ENCODE measurements at regions not wholly inside any gene's neighbourhood (a gene's known extent, or its start where the extent isn't known, plus 50 kb on each side); places are given as distances from the start of the nearest gene placed in this dataset.

DNA sequence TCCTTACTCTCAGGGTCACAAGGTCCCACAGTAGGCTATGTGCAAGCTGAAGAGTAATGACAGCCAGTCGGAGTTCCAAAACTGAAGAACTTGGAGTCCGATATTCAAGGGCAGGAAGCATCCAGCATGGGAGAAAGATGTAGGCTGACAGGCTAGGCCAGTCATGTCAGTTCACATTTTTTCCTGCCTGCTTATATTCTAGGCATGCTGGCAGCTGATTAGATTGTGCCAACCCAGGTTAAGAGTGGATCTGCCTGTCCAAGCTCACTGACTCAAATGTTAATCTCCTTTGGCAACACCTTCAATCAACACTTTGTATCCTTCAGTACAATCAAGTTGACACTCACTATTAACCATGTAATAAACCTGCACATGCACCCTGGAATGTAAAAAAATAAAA lies 960.9 kb upstream of the HS3ST1 start:
- Histone ChIP-seq H3K4me3 (replicated peaks in 1 of 2; ENCODE audit: low read depth in 1 of 2, low read length in 2 of 2) (no peak overlapping the region), H3K9ac (ENCODE audit: low read length) (no peak overlapping the region), H3K27me3 (ENCODE audit: insufficient read depth, low read length) (no peaks in the 10 kb centered on the region), H2AFZ (ENCODE audit: low read depth, low read length, poor library complexity, severe bottlenecking) (no peak overlapping the region), H3K36me3 (ENCODE audit: control insufficient read depth in 1 of 2, insufficient read depth in 2 of 2, low read length in 2 of 2) (no peaks in the 10 kb centered on the region), H3K9me3 (ENCODE audit: control insufficient read depth in 1 of 2, insufficient read depth in 1 of 2, low read depth in 1 of 2, low read length in 2 of 2) (no peaks in the 10 kb centered on the region), H3K27ac (ENCODE audit: low read depth, low read length) (no peak overlapping the region), H3K4me1 (ENCODE audit: control insufficient read depth in 1 of 2, insufficient read depth in 2 of 2, low read length in 2 of 2) (no peaks in the 10 kb centered on the region), H3K9me2 (ENCODE audit: insufficient read depth) (no peaks in the 10 kb centered on the region), H4K20me1 (ENCODE audit: insufficient read depth) (no peaks in the 10 kb centered on the region), H3K79me2 (ENCODE audit: insufficient read depth, low read length) (no peaks in the 10 kb centered on the region), H3K4me2 (ENCODE audit: low read length) (no peak overlapping the region)
- BruUV-seq (replicated peaks) = no TSS peak
- TF ChIP-seq CEBPB (IDR thresholded peaks at IDR 0.05; ENCODE audit: low read depth) (no peak), POLR2AphosphoS5 (IDR thresholded peaks at IDR 0.05; ENCODE audit: low read depth, low read length) (no peak), RAD21 (IDR thresholded peaks at IDR 0.05; ENCODE audit: low read depth) (no peak), ZFX (IDR thresholded peaks at IDR 0.05) (no peak)
- TF ChIP-seq, protein P1, sequence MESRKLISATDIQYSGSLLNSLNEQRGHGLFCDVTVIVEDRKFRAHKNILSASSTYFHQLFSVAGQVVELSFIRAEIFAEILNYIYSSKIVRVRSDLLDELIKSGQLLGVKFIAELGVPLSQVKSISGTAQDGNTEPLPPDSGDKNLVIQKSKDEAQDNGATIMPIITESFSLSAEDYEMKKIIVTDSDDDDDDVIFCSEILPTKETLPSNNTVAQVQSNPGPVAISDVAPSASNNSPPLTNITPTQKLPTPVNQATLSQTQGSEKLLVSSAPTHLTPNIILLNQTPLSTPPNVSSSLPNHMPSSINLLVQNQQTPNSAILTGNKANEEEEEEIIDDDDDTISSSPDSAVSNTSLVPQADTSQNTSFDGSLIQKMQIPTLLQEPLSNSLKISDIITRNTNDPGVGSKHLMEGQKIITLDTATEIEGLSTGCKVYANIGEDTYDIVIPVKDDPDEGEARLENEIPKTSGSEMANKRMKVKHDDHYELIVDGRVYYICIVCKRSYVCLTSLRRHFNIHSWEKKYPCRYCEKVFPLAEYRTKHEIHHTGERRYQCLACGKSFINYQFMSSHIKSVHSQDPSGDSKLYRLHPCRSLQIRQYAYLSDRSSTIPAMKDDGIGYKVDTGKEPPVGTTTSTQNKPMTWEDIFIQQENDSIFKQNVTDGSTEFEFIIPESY (IDR thresholded peaks at IDR 0.05; ENCODE audit: extremely low read depth, insufficient replicate concordance, low read length) = no peak
- TF ChIP-seq, protein P2, sequence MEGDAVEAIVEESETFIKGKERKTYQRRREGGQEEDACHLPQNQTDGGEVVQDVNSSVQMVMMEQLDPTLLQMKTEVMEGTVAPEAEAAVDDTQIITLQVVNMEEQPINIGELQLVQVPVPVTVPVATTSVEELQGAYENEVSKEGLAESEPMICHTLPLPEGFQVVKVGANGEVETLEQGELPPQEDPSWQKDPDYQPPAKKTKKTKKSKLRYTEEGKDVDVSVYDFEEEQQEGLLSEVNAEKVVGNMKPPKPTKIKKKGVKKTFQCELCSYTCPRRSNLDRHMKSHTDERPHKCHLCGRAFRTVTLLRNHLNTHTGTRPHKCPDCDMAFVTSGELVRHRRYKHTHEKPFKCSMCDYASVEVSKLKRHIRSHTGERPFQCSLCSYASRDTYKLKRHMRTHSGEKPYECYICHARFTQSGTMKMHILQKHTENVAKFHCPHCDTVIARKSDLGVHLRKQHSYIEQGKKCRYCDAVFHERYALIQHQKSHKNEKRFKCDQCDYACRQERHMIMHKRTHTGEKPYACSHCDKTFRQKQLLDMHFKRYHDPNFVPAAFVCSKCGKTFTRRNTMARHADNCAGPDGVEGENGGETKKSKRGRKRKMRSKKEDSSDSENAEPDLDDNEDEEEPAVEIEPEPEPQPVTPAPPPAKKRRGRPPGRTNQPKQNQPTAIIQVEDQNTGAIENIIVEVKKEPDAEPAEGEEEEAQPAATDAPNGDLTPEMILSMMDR (IDR thresholded peaks at IDR 0.05 in 2 of 3, conservative IDR thresholded peaks at IDR 0.05 in 1 of 3; ENCODE audit: borderline replicate concordance in 1 of 3, insufficient read depth in 1 of 3, low read depth in 2 of 3, low read length in 2 of 3) = no peak
- intact Hi-C loops (cut with micrococcal nuclease) = no loop called here
- ChIA-PET POLR2A (interaction anchor here (0.6 kb wide), 1 partner anchor 343 kb away, joined by 3 read pairs; no protein-coding TSS in a partner anchor), CTCF (no interaction called here), RAD21 (ENCODE audit: low non-redundant PET in 1 of 2, low total read pairs in 2 of 2, uncharacterized antibody in 2 of 2, unreplicated experiment in 2 of 2) (no interaction called here)
- no peak for ATAC-seq
- no peak for DNase-seq (ENCODE audit: low read depth, low spot score)
